Liver (tissue), 8 donors: ENCODE measurements at regions not wholly inside any gene's neighbourhood (a gene's known extent, or its start where the extent isn't known, plus 50 kb on each side); places are given as distances from the start of the nearest gene placed in this dataset.

Source experiments
- DNase-seq: peaks from one replicate; pipeline ENCODE4 v3.0.0-alpha.2; 2017; ENCODE audit warnings: low spot score
- H3K27ac ChIP-seq, 2 donors: one replicate each; pipeline ENCODE4 v1.7.0; 2013; ENCODE audit warnings: inconsistent platforms in 2 of 2, low read length in 2 of 2, control low read depth in 1 of 2, low read depth in 1 of 2, mild to moderate bottlenecking in 1 of 2
- H3K27me3 ChIP-seq, 4 donors: one replicate each; pipeline versions ENCODE4 v1.6.1 to v1.7.0; 2013; ENCODE audit warnings: low read length in 3 of 4, inconsistent platforms in 1 of 4, mild to moderate bottlenecking in 1 of 4, moderate library complexity in 1 of 4; ENCODE audit not compliant: control insufficient read depth in 4 of 4, insufficient read depth in 4 of 4
- H3K36me3 ChIP-seq, 4 donors: one replicate each; pipeline versions ENCODE4 v1.6.1 to v1.7.0; 2013; ENCODE audit warnings: low read length in 3 of 4, mild to moderate bottlenecking in 3 of 4, low read depth in 1 of 4, moderate library complexity in 1 of 4; ENCODE audit not compliant: control insufficient read depth in 4 of 4, insufficient read depth in 3 of 4
- H3K4me1 ChIP-seq, 4 donors: one replicate each; pipeline versions ENCODE4 v1.6.1 to v1.7.0; 2013; ENCODE audit warnings: low read length in 3 of 4, mild to moderate bottlenecking in 3 of 4, moderate library complexity in 1 of 4; ENCODE audit not compliant: control insufficient read depth in 4 of 4, insufficient read depth in 4 of 4
- H3K4me3 ChIP-seq, 3 donors: one replicate each; pipeline versions ENCODE4 v1.6.1 to v1.7.0; 2013; ENCODE audit warnings: low read length in 3 of 3, control low read depth in 1 of 3, low read depth in 1 of 3, mild to moderate bottlenecking in 1 of 3
- H3K9ac ChIP-seq, 2 donors: one replicate each; pipeline ENCODE4 v1.7.0; 2013; ENCODE audit warnings: low read length in 2 of 2, mild to moderate bottlenecking in 2 of 2, moderate library complexity in 2 of 2, control low read depth in 1 of 2, low read depth in 1 of 2
- H3K9me3 ChIP-seq, 4 donors: one replicate each; pipeline versions ENCODE4 v1.6.1 to v1.7.0; 2013; ENCODE audit warnings: low read length in 3 of 4; ENCODE audit not compliant: control insufficient read depth in 4 of 4
- CTCF ChIP-seq: fragments of 150-350 bp; IDR thresholded peaks from 2 replicates; pipeline ENCODE4 v1.5.1; 2017; ENCODE audit warnings: improper control_type of control experiment, low read depth, low read length; ENCODE audit not compliant: missing input control
- EGR1 ChIP-seq, 2 donors: IDR thresholded peaks; 2 replicates each; pipeline ENCODE4 v1.6.1; 2016 to 2018; ENCODE audit warnings: antibody characterized with exemption in 2 of 2, low read depth in 2 of 2
- FOXA1 ChIP-seq: IDR thresholded peaks from 2 replicates; pipeline ENCODE4 v1.6.1; 2016; ENCODE audit warnings: antibody characterized with exemption
- FOXA2 ChIP-seq: IDR thresholded peaks from 2 replicates; pipeline ENCODE4 v1.6.1; 2016; ENCODE audit warnings: antibody characterized with exemption
- GABPA ChIP-seq, 2 donors: IDR thresholded peaks in 1 of 2; conservative IDR thresholded peaks in 1 of 2; 2 replicates each; pipeline ENCODE4 v1.6.1; 2016; ENCODE audit warnings: antibody characterized with exemption in 2 of 2, mild to moderate bottlenecking in 1 of 2, moderate library complexity in 1 of 2
- HNF4A ChIP-seq, 2 donors: conservative IDR thresholded peaks; 2 replicates each; pipeline ENCODE4 v1.6.1; 2016; ENCODE audit warnings: antibody characterized with exemption in 2 of 2, mild to moderate bottlenecking in 2 of 2
- HNF4G ChIP-seq: IDR thresholded peaks from 2 replicates; pipeline ENCODE4 v1.6.1; 2016; ENCODE audit warnings: antibody characterized with exemption
- JUND ChIP-seq, 2 donors: IDR thresholded peaks; 2 replicates each; pipeline ENCODE4 v1.6.1; 2016; ENCODE audit warnings: antibody characterized with exemption in 2 of 2
- MAX ChIP-seq: IDR thresholded peaks from 2 replicates; pipeline ENCODE4 v1.6.1; 2016; ENCODE audit warnings: antibody characterized with exemption
- RAD21 ChIP-seq, 2 donors: IDR thresholded peaks; 2 replicates each; pipeline ENCODE4 v1.6.1; 2016; ENCODE audit warnings: antibody characterized with exemption in 2 of 2, mild to moderate bottlenecking in 2 of 2
- REST ChIP-seq: IDR thresholded peaks from 2 replicates; pipeline ENCODE4 v1.6.1; 2016; ENCODE audit warnings: antibody characterized with exemption, mild to moderate bottlenecking
- RXRA ChIP-seq, 2 donors: IDR thresholded peaks; 2 replicates each; pipeline ENCODE4 v1.6.1; 2017 to 2018; ENCODE audit warnings: antibody characterized with exemption in 2 of 2, mild to moderate bottlenecking in 1 of 2
- SP1 ChIP-seq: IDR thresholded peaks from 2 replicates; pipeline ENCODE4 v1.6.1; 2018; ENCODE audit warnings: antibody characterized with exemption, mild to moderate bottlenecking
- TAF1 ChIP-seq: conservative IDR thresholded peaks from 2 replicates; pipeline ENCODE4 v1.6.1; 2016; ENCODE audit warnings: antibody characterized with exemption, mild to moderate bottlenecking
- YY1 ChIP-seq: IDR thresholded peaks from 2 replicates; pipeline ENCODE4 v1.6.1; 2016; ENCODE audit warnings: antibody characterized with exemption, mild to moderate bottlenecking
- WGBS: extraction: QIAGEN DNeasy Blood & Tissue Kit; methylation state at CpG from one replicate; pipeline ENCODE4 v1.1.7; 2013; 5-methylcytosine and 5-hydroxymethylcytosine counted together
- TF ChIP-seq, protein P1 (sequence below): IDR thresholded peaks from 2 replicates; pipeline ENCODE4 v1.6.1; 2016; ENCODE audit warnings: antibody characterized with exemption
- donor health status: healthy.
- donor health status: healthy.
- donor health status: healthy.
- donor health status: healthy.
- donor health status: healthy.

GRCh38 chr4:180150818-180151217 is 2092.4 kb upstream of the TENM3 start:
- no peaks in the 10 kb centered on the region for H3K9me3 ChIP-seq
- 31% methylated on average over 3 of the region's 3 CpGs for WGBS
- H3K4me3 ChIP-seq: no peak overlapping the region
- no peak for DNase-seq
- H3K36me3 ChIP-seq: no peaks in the 10 kb centered on the region
- TF ChIP-seq HNF4G (no peak), RAD21 (IDR thresholded peaks at IDR 0.05) (no peak), EGR1 (IDR thresholded peaks at IDR 0.05; ENCODE audit: low read depth in 2 of 2) (no peak), FOXA1 (no peak), CTCF (no peak), REST (no peak), SP1 (no peak), TAF1 (no peak)
- TF ChIP-seq, protein P1, sequence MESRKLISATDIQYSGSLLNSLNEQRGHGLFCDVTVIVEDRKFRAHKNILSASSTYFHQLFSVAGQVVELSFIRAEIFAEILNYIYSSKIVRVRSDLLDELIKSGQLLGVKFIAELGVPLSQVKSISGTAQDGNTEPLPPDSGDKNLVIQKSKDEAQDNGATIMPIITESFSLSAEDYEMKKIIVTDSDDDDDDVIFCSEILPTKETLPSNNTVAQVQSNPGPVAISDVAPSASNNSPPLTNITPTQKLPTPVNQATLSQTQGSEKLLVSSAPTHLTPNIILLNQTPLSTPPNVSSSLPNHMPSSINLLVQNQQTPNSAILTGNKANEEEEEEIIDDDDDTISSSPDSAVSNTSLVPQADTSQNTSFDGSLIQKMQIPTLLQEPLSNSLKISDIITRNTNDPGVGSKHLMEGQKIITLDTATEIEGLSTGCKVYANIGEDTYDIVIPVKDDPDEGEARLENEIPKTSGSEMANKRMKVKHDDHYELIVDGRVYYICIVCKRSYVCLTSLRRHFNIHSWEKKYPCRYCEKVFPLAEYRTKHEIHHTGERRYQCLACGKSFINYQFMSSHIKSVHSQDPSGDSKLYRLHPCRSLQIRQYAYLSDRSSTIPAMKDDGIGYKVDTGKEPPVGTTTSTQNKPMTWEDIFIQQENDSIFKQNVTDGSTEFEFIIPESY: no peak
- H3K4me1 ChIP-seq: no peaks in the 10 kb centered on the region
- H3K9ac ChIP-seq: no peak overlapping the region
- no peak overlapping the region for H3K27ac ChIP-seq
- no peaks in the 10 kb centered on the region for H3K27me3 ChIP-seq

DNA sequence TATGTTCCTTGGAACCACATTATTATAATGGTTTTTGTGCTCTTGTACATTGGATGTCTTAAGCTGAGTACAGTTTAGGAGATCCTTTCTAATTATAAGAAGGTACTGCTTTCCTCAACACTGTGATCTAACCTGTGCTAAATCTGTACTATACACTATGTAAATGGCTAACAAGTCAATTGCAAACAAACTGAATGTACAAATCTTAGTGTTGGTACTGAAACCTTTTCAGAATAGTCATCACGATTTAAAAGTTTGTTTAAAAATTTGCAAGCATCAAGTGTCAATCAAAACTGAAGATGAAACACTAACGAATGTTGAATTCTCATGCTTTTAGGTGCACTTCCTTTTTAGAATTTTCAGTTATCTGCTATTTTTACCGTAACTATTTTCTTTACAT is 2090.4 kb upstream of the TENM3 start:
- Histone ChIP-seq H3K27ac (no peak overlapping the region), H3K9ac (no peak overlapping the region), H3K9me3 (no peaks in the 10 kb centered on the region), H3K4me3 (no peak overlapping the region), H3K27me3 (no peaks in the 10 kb centered on the region), H3K4me1 (no peaks in the 10 kb centered on the region), H3K36me3 (no peaks in the 10 kb centered on the region)
- 83% methylated on average over 3 of the region's 3 CpGs for WGBS
- no peak for DNase-seq
- TF ChIP-seq MAX (no peak), EGR1 (IDR thresholded peaks at IDR 0.05; ENCODE audit: low read depth in 2 of 2) (no peak), TAF1 (no peak), YY1 (no peak), JUND (IDR thresholded peaks at IDR 0.05) (no peak), RXRA (IDR thresholded peaks at IDR 0.05) (no peak), HNF4G (no peak), GABPA (IDR thresholded peaks at IDR 0.05 in 1 of 2, conservative IDR thresholded peaks at IDR 0.05 in 1 of 2) (no peak), SP1 (no peak), FOXA1 (no peak), REST (no peak), CTCF (no peak), HNF4A (conservative IDR thresholded peaks at IDR 0.05) (no peak), FOXA2 (no peak)
- TF ChIP-seq, protein P1: no peak
